Fibroblast of villous mesenchyme (primary cell): ENCODE measurements at regions not wholly inside any gene's neighbourhood (a gene's known extent, or its start where the extent isn't known, plus 50 kb on each side); places are given as distances from the start of the nearest gene placed in this dataset.

Experiments used
- DNase-seq: peaks from one replicate; pipeline ENCODE4 v3.0.0-alpha.2; 2010; ENCODE audit warnings: low read depth
- H3K4me3 ChIP-seq: 2 replicates; pipeline ENCODE4 v1.5.1; 2011; ENCODE audit warnings: low read depth, mild to moderate bottlenecking, low read length
- CTCF ChIP-seq: IDR thresholded peaks from 2 replicates; pipeline ENCODE4 v1.5.1; 2012; ENCODE audit warnings: low read depth, mild to moderate bottlenecking, low read length; ENCODE audit not compliant: insufficient read depth

- TF ChIP-seq CTCF: no peak
- DNase-seq: no peak
- H3K4me3 ChIP-seq: no peak overlapping the region
These were observed 74.5 kb downstream of the ZIC5 start for GRCh38 chr13:99897076-99897440.

- TF ChIP-seq CTCF: no peak
- no peak overlapping the region for H3K4me3 ChIP-seq
- no peak for DNase-seq
These were observed 75.0 kb downstream of the ZIC5 start for GRCh38 chr13:99896369-99897075.

GRCh38 chr13:99895444-99896368 is 75.9 kb downstream of the ZIC5 start:
- no peak overlapping the region for H3K4me3 ChIP-seq
- no peak for TF ChIP-seq CTCF
- DNase-seq: no peak

- H3K4me3 ChIP-seq: peak overlapping the region; percentile 12
- no peak for DNase-seq
- no peak for TF ChIP-seq CTCF
These were observed 76.6 kb downstream of the ZIC5 start for GRCh38 chr13:99894840-99895443.

GRCh38 chr13:99894105-99894839 is 77.3 kb downstream of the ZIC5 start:
- no peak for TF ChIP-seq CTCF
- H3K4me3 ChIP-seq: no peak overlapping the region
- no peak for DNase-seq

GRCh38 chr13:99893567-99893966 is 78.0 kb downstream of the ZIC5 start:
- DNase-seq: no peak
- no peak overlapping the region for H3K4me3 ChIP-seq
- TF ChIP-seq CTCF: no peak
